IMR-90 (cell line): ENCODE measurements at regions not wholly inside any gene's neighbourhood (a gene's known extent, or its start where the extent isn't known, plus 50 kb on each side); places are given as distances from the start of the nearest gene placed in this dataset.

Experiments used
- CHD1 ChIP-seq: IDR thresholded peaks from 2 replicates; pipeline ENCODE4 v1.6.1; 2012; ENCODE audit warnings: low read depth, low read length, improper control_type of control experiment
- CTCF ChIP-seq: conservative IDR thresholded peaks from 2 replicates; pipeline ENCODE4 v1.5.1; 2012; ENCODE audit warnings: mild to moderate bottlenecking, low read depth, low read length, improper control_type of control experiment
- POLR2A ChIP-seq: IDR thresholded peaks from 2 replicates; pipeline ENCODE4 v1.6.1; 2012; ENCODE audit warnings: mild to moderate bottlenecking, low read depth, low read length
- RAD21 ChIP-seq: IDR thresholded peaks from 2 replicates; pipeline ENCODE4 v1.6.1; 2012; ENCODE audit warnings: low read length, improper control_type of control experiment
- SMC3 ChIP-seq: fragments of 150-350 bp; IDR thresholded peaks from 2 replicates; pipeline ENCODE4 v1.6.1; 2016; ENCODE audit warnings: low read depth, mild to moderate bottlenecking, antibody characterized with exemption, low read length, moderate library complexity

GRCh38 chr1:199667089-199667488 lies 360.4 kb upstream of the NR5A2 start:
- TF ChIP-seq CTCF (no peak), SMC3 (no peak), RAD21 (no peak), CHD1 (no peak), POLR2A (no peak)
